HG03565 (cell line): ENCODE measurements at regions not wholly inside any gene's neighbourhood (a gene's known extent, or its start where the extent isn't known, plus 50 kb on each side); places are given as distances from the start of the nearest gene placed in this dataset.

Experiments
- ATAC-seq: cut with Tn5 transposase; IDR thresholded peaks from one replicate; pipeline ENCODE4 v1.9.1; 2021; ENCODE audit warnings: mild to moderate bottlenecking, moderate library complexity; ENCODE audit not compliant: unreplicated experiment

DNA sequence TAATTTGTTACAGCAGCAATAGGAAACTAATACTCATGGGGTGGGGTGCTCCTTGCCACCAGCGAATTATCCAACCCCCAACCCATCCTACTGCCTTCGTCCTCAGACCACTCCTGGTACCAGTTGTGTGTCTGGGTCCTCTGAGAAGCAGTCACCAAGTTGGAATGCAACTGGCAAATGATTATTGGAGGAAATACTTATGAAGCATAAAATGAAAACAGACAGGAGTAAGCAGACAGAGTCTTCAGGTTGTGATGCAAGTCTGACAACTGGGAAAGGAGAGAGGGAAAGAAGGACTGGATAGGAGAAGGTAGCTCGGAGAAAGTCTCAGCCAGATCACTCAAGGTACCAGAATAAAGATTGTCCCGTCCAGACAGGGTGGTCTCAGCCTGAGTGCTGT is 181.1 kb upstream of the ARID2 start:
- no peak for ATAC-seq

DNA sequence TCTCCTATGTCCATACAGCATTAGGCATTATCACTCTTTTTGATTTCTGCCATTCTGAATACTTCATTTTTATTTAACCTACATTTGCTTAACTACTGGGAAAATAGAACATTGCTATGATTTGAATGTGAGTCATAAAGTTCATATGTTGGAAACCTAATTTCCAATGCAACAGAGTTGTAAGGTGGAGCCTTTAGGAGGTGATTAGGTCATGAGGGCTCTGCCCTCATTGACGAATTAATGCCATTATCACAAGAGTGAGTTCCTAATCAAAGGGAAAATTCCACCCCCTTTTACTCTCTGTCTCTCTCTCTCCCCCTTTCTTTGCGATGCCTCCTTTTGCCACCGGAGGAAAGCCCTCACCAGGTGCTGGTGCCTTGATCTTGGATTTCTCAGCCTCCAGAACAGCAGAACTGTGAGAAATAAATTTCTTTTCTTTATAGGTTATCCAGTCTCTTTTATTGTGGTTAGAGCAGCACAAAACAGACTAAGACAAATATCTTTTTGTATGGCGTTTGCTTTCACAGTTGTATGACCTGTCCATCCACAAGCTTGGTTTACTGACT is 180.1 kb upstream of the ARID2 start:
- no peak for ATAC-seq

GRCh38 chr12:45553204-45553603 is 176.3 kb upstream of the ARID2 start:
- no peak for ATAC-seq

- ATAC-seq: no peak
These were observed 172.5 kb upstream of the ARID2 start for GRCh38 chr12:45557016-45557415.

DNA sequence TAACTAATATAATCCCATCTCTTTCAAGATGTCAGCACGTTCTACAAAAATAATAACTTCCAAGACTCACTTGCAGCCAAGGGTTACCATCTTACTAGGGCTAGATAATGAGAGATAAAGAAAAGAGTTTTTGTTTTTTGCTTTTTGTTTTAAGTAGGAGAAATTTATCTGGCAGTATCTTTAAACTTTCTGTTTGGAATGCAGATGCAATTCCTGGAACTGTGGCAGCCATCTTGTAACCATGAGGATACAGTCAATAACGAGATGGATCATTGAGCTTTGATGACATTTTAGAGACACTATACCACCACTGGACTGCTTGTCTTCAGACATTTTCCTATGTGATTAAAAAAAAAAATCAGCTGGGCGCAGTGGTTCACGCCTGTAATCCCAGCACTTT is 171.2 kb upstream of the ARID2 start:
- no peak for ATAC-seq

DNA sequence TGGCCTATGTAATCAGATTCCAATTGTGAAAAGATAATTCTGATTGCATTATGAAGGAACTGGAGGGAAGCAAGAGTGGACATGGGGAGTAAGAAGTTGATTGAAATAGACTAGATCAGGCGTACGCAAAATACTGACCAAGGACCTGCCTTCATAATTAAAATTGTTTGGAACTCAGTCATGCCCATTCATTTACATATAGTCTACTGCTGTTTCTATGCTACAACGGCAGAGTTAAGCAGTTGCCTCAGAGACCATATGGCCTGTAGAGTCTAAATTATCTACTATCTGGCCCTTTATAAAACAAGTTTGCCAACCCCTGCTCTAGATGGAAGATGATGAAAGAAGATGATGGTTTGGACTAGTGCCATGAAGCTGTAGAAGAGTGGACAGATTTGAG is 170.0 kb upstream of the ARID2 start:
- no peak for ATAC-seq

DNA sequence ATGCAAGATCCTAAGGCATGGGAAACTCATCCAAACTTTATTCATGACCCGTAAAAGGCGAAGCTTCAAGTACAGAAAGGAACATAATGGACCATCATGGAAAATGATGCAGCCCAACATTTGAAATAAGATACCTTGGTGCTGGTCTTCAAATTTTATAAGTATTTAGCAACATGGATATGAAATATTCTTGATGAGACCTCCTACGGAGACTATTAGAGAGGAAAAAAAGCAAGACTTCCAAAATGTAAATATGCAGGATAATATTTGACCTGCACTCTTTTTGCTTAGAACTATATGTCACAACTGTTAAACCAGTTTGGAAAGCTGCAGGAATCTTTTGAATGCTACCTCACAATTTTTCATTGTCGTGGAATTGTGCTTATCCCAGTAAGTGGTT is 168.8 kb upstream of the ARID2 start:
- no peak for ATAC-seq

DNA sequence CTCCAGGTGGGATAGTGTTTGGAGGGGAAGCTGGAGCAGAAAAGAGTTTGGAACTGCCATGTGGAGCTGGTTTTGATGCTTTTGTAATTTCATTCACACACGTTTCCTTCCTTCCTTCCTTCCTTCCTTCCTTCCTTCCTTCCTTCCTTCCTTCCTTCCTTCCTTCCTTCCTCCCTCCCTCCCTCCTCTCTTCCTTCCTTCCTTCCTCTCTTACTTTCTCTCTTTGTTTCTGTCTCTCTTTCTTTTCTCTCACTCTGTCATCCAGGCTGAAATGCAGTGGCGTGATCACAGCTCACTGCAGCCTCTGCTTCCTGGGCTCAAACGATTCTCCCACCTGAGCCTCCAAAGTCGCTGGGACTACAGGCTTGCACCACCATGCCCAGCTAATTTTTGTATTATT is 168.0 kb upstream of the ARID2 start:
- ATAC-seq: no peak

GRCh38 chr12:45565590-45565989 is 163.9 kb upstream of the ARID2 start:
- ATAC-seq: no peak

DNA sequence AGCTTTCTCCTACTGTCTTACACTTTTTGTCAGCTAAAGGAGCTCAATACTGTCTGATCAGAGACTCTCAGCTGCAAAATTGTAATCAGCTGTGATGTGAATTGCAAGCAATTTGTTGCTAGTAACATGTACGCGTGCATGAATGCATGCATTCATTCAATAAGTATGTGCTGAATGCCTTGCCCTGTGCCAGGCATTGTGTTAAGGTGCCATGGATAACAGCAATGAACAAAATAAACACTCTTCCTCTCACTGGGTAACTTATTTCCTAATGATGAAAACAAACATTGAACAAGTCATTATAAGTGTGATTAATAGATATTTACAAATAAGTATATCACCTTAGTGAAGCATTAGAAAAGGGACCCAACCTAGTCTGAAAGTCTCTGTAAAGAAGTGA is 163.2 kb upstream of the ARID2 start:
- no peak for ATAC-seq

- ATAC-seq: no peak
These were observed 160.7 kb upstream of the ARID2 start for GRCh38 chr12:45568808-45569207.

DNA sequence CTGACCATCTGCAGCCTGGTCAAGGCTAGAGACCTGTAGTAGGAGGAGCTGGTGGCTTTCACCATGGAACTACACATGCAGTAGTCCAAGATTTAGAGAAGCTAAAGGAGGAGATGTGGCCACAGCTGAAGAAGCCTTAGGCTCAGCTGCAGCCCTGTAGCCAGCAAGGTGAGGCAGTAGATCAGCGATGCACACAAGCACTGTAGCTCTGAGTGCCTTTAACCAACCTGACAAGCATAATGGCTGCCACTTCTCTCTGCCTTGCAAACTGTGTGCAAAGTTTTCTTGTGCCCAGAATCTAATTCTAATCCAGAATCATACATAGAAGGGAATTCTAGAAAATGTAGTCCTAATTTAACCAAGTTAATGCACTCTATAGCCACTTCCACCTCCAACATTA is 159.0 kb upstream of the ARID2 start:
- no peak for ATAC-seq

DNA sequence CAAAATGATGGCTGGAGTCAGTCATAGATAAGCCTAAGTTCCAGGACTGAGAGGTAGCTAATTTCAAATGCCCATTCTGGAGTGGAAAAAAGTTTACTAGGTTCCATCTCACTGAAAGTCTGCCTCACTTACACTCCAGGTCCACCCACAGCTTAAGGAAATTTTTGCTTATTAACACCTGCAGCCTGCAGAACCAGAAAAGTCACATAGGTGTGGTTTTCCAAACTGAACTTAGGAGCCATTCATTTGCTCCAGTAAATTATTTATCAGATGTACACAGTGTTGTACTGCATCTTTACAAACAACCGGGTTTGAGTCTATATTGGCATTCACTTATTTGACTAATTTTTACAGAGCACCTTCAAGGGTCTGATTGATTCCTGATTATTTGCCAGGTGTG is 157.4 kb upstream of the ARID2 start:
- no peak for ATAC-seq

DNA sequence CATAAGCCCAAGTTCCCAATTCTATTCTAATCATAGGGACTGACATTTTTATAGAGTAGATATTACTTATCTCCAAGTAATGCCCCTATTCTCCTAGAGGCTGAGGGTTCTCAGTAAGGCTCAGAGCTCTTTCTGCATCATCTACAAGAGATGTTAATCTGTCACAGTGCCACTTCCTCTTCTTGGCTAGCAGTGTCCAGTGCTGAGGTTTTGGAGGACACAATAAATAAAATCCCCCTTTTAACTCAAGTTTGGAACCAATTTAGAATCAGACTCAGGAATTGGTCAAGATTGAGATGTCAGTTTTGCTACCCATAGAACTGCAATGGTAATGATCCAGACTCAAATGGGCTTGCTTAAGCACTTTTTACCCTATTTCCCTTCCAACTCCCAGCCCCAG is 154.1 kb upstream of the ARID2 start:
- ATAC-seq: no peak

- peak; percentile 64 for ATAC-seq
These were observed 153.6 kb upstream of the ARID2 start for GRCh38 chr12:45575823-45576475.

GRCh38 chr12:45577844-45578399 is 151.6 kb upstream of the ARID2 start:
- no peak for ATAC-seq

DNA sequence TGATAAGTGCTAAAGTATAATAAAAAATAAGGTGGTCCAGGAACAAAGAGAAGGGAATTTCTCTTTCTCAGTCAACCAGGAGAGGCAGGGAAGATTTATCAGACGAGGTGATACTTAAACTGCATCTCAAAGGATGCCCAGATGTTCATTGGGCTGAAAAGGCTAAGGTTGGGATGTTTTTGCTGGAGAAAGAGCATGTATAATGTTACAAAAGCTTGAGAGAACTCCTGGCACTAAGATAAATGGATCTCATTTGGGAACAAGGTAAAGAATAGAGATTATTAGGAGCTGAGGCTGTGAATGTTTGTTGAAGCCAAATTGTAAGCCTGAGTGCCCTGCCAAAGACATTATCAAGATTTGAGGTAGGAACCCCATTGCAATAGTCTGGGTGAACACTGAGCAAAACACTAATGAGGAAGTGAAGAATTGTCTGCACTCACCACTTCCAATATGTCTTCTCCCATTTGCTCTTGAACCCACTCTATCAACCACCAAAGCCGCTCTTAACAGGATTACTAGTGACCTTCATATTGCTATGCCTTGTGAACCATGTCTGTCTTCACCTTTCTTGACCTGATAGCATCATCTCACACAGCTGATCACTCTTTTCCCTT is 149.0 kb upstream of the ARID2 start:
- no peak for ATAC-seq

DNA sequence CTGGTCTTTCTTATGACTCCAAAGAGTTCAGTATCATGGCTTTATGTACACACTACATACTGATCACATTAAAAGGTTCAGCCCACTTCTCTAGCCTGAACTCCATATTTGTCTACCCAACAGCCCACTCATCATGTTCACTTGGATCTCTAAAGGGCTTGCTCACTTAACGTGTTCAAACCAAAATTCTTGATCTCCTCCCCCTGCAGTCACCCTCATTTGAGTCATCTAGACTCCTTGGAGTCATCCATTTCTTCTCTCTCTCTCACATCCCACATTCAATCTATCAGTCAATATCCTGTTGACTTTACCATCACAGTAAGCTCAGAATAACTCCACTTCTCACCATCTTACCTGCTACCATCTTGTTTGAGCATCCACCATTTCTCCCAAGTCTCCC is 148.4 kb upstream of the ARID2 start:
- ATAC-seq: no peak

GRCh38 chr12:45582536-45582935 is 147.0 kb upstream of the ARID2 start:
- no peak for ATAC-seq

GRCh38 chr12:45582986-45583659 is 146.4 kb upstream of the ARID2 start:
- ATAC-seq: no peak

DNA sequence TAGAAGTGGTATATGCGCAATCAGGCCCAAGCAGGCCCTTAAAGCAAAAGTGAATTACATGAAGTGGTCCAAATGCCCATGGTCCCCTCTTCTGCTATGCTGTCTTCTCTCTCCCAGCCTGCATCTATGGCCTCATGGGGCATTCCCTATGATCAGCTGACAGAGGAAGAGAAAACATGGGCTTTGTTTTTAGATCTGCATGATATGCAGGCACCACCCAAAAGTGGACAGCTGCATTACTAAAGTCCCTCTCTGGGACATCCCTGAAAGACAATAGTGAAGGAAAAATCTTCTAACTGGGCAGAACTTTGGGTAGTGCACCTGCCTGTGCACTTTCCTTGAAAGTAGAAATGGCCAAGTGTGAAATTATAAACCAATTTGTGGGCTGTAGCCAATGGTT is 145.2 kb upstream of the ARID2 start:
- ATAC-seq: no peak
